MM.1S (cell line): ENCODE measurements at regions not wholly inside any gene's neighbourhood (a gene's known extent, or its start where the extent isn't known, plus 50 kb on each side); places are given as distances from the start of the nearest gene placed in this dataset.

Experiments
- DNase-seq: peaks from one replicate; pipeline ENCODE4 v3.0.0-alpha.2; 2015
- H2AFZ ChIP-seq: fragments of 300-600 bp; sonication (generic); 2 replicates; pipeline ENCODE4 v1.6.0; 2016; ENCODE audit warnings: antibody characterized with exemption, low read length
- H3F3A ChIP-seq: fragments of 300-600 bp; sonication (generic); 2 replicates; pipeline ENCODE4 v1.6.1; 2016; ENCODE audit warnings: mild to moderate bottlenecking, antibody characterized with exemption, low read length, moderate library complexity, mixed read lengths; ENCODE audit not compliant: insufficient read depth
- H3K27ac ChIP-seq: fragments of 300-600 bp; sonication (generic); 2 replicates; pipeline ENCODE4 v1.5.1; 2016; ENCODE audit warnings: mild to moderate bottlenecking, low read length
- H3K27me3 ChIP-seq: fragments of 300-600 bp; sonication (generic); replicated peaks from 2 replicates; pipeline ENCODE4 v1.6.0; 2016; ENCODE audit warnings: low read length; ENCODE audit not compliant: insufficient read depth
- H3K36me3 ChIP-seq: fragments of 300-600 bp; sonication (generic); replicated peaks from 2 replicates; pipeline ENCODE4 v1.6.1; 2016; ENCODE audit warnings: mild to moderate bottlenecking, low read length, mixed read lengths; ENCODE audit not compliant: insufficient read depth
- H3K4me1 ChIP-seq: fragments of 300-600 bp; sonication (generic); 2 replicates; pipeline ENCODE4 v1.6.1; 2016; ENCODE audit warnings: low read length, mixed read lengths
- H3K4me2 ChIP-seq: fragments of 300-600 bp; sonication (generic); 2 replicates; pipeline ENCODE4 v1.6.0; 2016; ENCODE audit warnings: low read depth, low read length
- H3K4me3 ChIP-seq: fragments of 300-600 bp; sonication (generic); 2 replicates; pipeline ENCODE4 v1.5.1; 2016; ENCODE audit warnings: low read length, mixed read lengths
- H3K79me2 ChIP-seq: fragments of 300-600 bp; sonication (generic); 2 replicates; pipeline ENCODE4 v1.6.1; 2016; ENCODE audit warnings: mixed run types, low read length, mixed read lengths
- H3K9ac ChIP-seq: fragments of 300-600 bp; sonication (generic); 2 replicates; pipeline ENCODE4 v1.6.1; 2016; ENCODE audit warnings: low read length, mixed read lengths
- H3K9me2 ChIP-seq: fragments of 300-600 bp; sonication (generic); replicated peaks from 2 replicates; pipeline ENCODE4 v1.6.1; 2016; ENCODE audit warnings: mild to moderate bottlenecking, low read length, mixed read lengths; ENCODE audit not compliant: insufficient read depth
- H3K9me3 ChIP-seq: fragments of 300-600 bp; sonication (generic); replicated peaks from 2 replicates; pipeline ENCODE4 v1.6.1; 2016; ENCODE audit warnings: mild to moderate bottlenecking, low read length, mixed read lengths; ENCODE audit not compliant: insufficient read depth
- H4K20me1 ChIP-seq: fragments of 300-600 bp; sonication (generic); 2 replicates; pipeline ENCODE4 v1.6.1; 2016; ENCODE audit warnings: mild to moderate bottlenecking, low read length, moderate library complexity, mixed read lengths; ENCODE audit not compliant: insufficient read depth
- CTCF ChIP-seq: fragments of 300-600 bp; sonication (generic); IDR thresholded peaks from 2 replicates; pipeline ENCODE4 v1.5.1; 2016; ENCODE audit warnings: antibody characterized with exemption, low read length, mixed read lengths
- EZH2 ChIP-seq: fragments of 300-600 bp; sonication (generic); optimal IDR thresholded peaks from 2 replicates; pipeline ENCODE3; 2017; ENCODE audit warnings: low read depth, mild to moderate bottlenecking, antibody characterized with exemption, low read length, mixed read lengths
- EZH2phosphoT487 ChIP-seq: fragments of 300-600 bp; sonication (generic); IDR thresholded peaks from 2 replicates; pipeline ENCODE4 v1.6.1; 2018; ENCODE audit warnings: antibody characterized with exemption, low read length

DNA sequence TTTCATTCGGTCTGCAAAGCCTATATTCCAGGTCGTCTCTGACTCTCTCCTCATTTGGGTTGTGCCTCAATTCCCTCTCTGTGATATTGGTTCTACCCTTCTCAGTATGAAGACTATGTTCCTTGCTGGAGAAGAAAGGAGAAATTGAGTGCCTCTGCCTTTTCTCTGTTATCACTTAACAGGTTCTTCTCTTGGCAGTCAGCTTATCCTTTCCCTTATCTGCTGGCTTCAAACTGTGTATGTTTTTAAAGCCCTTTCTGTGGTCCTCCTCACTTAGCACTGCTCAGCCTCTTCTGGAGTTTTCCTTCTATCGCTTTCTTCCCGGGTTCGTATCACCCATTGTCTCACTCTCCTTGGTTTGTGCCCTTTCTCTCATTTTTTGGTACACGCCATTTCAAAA lies 65.3 kb upstream of the FSTL1 start:
- Histone ChIP-seq H3K27ac (no peak overlapping the region), H3K9me2 (no peaks in the 10 kb centered on the region), H3K4me2 (no peak overlapping the region), H3K4me3 (no peak overlapping the region), H2AFZ (no peak overlapping the region), H4K20me1 (no peaks in the 10 kb centered on the region), H3K36me3 (no peaks in the 10 kb centered on the region), H3K79me2 (no peaks in the 10 kb centered on the region), H3K27me3 (no peaks in the 10 kb centered on the region), H3K9me3 (no peaks in the 10 kb centered on the region), H3K9ac (no peak overlapping the region), H3F3A (no peaks in the 10 kb centered on the region), H3K4me1 (no peaks in the 10 kb centered on the region)
- TF ChIP-seq CTCF = no peak
- TF ChIP-seq EZH2 = no peak
- TF ChIP-seq EZH2phosphoT487 = no peak
- no peak for DNase-seq

GRCh38 chr3:120512655-120513054 lies 61.9 kb upstream of the FSTL1 start:
- H3K4me3 ChIP-seq = no peak overlapping the region
- no peaks in the 10 kb centered on the region for H3K27me3 ChIP-seq
- H3K9me3 ChIP-seq = no peaks in the 10 kb centered on the region
- no peaks in the 10 kb centered on the region for H3K36me3 ChIP-seq
- no peaks in the 10 kb centered on the region for H3K4me1 ChIP-seq
- H3F3A ChIP-seq = no peaks in the 10 kb centered on the region
- no peaks in the 10 kb centered on the region for H3K9me2 ChIP-seq
- H2AFZ ChIP-seq = no peak overlapping the region
- DNase-seq = no peak
- TF ChIP-seq EZH2 (no peak), CTCF (no peak), EZH2phosphoT487 (no peak)
- no peaks in the 10 kb centered on the region for H4K20me1 ChIP-seq
- no peaks in the 10 kb centered on the region for H3K79me2 ChIP-seq
- no peak overlapping the region for H3K27ac ChIP-seq
- no peak overlapping the region for H3K9ac ChIP-seq
- no peak overlapping the region for H3K4me2 ChIP-seq

DNA sequence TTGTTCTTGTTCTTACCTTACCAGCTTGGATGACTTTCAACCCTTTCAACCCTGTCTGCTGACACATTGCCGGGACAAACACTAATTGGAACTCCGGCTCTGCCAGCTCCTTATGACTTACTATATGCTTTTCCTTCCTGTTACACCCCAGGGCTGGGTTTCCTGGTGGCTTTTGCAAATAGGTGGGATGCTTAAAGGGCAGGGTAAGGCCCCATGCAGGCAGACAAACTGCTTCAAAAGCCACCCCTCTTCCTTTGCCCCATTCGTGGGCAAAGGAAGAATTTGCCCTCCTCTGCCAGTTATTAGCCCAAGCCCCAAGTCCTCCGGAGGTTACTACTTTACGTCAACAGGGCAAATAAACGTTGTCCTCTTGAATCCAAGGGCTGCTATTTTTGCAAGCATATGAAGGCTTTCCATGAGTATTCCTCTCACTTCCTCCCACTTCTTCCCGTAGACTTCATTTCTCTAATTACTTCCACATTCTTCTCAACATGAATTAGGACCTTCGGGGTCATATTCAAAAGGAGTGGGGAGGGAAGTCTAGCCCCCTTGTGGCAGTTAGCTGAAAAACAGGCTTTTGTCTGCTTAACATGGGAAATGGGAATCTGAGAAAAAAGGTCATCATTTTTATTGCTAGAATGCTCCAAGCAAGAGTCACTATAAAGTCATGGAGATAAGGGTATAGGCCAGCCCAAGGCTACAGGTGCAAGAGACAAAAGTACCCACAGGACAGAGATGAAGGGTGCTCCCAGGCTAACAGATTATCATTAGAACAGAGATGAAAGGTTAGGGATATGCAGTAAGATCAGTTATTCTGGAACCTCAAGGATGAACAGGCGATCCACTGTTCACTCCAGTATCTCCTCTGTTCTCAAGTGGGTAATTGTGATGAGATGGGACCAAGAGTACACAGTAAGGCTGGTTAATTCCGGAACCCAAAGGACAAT lies 56.3 kb upstream of the FSTL1 start:
- DNase-seq = no peak
- H3K27ac ChIP-seq = no peak overlapping the region
- H3K79me2 ChIP-seq = no peaks in the 10 kb centered on the region

More for the DNA sequence above, 56.3 kb upstream of the FSTL1 start:
- H3K9me3 ChIP-seq = no peaks in the 10 kb centered on the region
- H2AFZ ChIP-seq = 0 out of 2 replicates have a peak overlapping the region, but pooled peaks have one; percentile 8
- H3F3A ChIP-seq = no peaks in the 10 kb centered on the region
- no peak overlapping the region for H3K4me2 ChIP-seq
- TF ChIP-seq CTCF (peak; percentile 64), EZH2 (no peak), EZH2phosphoT487 (no peak)
- no peaks in the 10 kb centered on the region for H3K4me1 ChIP-seq
- H3K4me3 ChIP-seq = no peak overlapping the region
- H3K36me3 ChIP-seq = no peaks in the 10 kb centered on the region
- no peaks in the 10 kb centered on the region for H3K27me3 ChIP-seq
- no peaks in the 10 kb centered on the region for H4K20me1 ChIP-seq
- no peak overlapping the region for H3K9ac ChIP-seq
- no peaks in the 10 kb centered on the region for H3K9me2 ChIP-seq
